Trophoblast cell (in vitro differentiated cells and primary cell): ENCODE measurements at regions not wholly inside any gene's neighbourhood (a gene's known extent, or its start where the extent isn't known, plus 50 kb on each side); places are given as distances from the start of the nearest gene placed in this dataset.
A peak's percentile ranks its signal among the peaks of the same experiment; 100 is the strongest.

Experiments used
- DNase-seq, 2 donors: peaks; one replicate each; pipeline ENCODE4 v3.0.0-alpha.2; 2016
- H2AFZ ChIP-seq: 2 replicates; pipeline ENCODE4 v1.6.1; 2013; ENCODE audit warnings: low read length, moderate library complexity, mild to moderate bottlenecking; ENCODE audit not compliant: insufficient read depth, poor library complexity
- H2AK5ac ChIP-seq: 2 replicates; pipeline ENCODE4 v1.6.1; 2013; ENCODE audit warnings: mild to moderate bottlenecking, low read length
- H2BK120ac ChIP-seq: 2 replicates; pipeline ENCODE4 v1.6.1; 2013; ENCODE audit warnings: low read length, mild to moderate bottlenecking, moderate library complexity; ENCODE audit not compliant: insufficient read depth, poor library complexity
- H2BK12ac ChIP-seq: 2 replicates; pipeline ENCODE4 v1.6.1; 2013; ENCODE audit warnings: mild to moderate bottlenecking, low read length, moderate library complexity
- H2BK5ac ChIP-seq: 2 replicates; pipeline ENCODE4 v1.6.1; 2013; ENCODE audit warnings: low read length, low read depth, moderate library complexity, mild to moderate bottlenecking; ENCODE audit not compliant: poor library complexity
- H3K14ac ChIP-seq: 2 replicates; pipeline ENCODE4 v1.6.1; 2013; ENCODE audit warnings: mild to moderate bottlenecking, low read length
- H3K18ac ChIP-seq: 2 replicates; pipeline ENCODE4 v1.6.1; 2013; ENCODE audit warnings: mild to moderate bottlenecking, low read length
- H3K23ac ChIP-seq: 2 replicates; pipeline ENCODE4 v1.6.1; 2013; ENCODE audit warnings: low read length
- H3K27ac ChIP-seq: 2 replicates; pipeline ENCODE4 v1.5.1; 2013; ENCODE audit warnings: low read depth, mild to moderate bottlenecking, inconsistent platforms, low read length, moderate library complexity
- H3K27me3 ChIP-seq: 2 replicates; pipeline ENCODE4 v1.6.1; 2013; ENCODE audit warnings: inconsistent platforms, mild to moderate bottlenecking, low read length, moderate library complexity; ENCODE audit not compliant: insufficient read depth
- H3K36me3 ChIP-seq, 2 experiments: 1 replicate in 1 of 2; 2 replicates in 1 of 2; pipeline ENCODE4 v1.6.1; 2013; ENCODE audit warnings: low read length in 2 of 2, mild to moderate bottlenecking in 2 of 2, moderate library complexity in 1 of 2; ENCODE audit not compliant: insufficient read depth in 2 of 2, control insufficient read depth in 1 of 2
- H3K4ac ChIP-seq: 2 replicates; pipeline ENCODE4 v1.6.1; 2013; ENCODE audit warnings: low read depth, mild to moderate bottlenecking, low read length, moderate library complexity
- H3K4me1 ChIP-seq, 2 experiments: 1 replicate in 1 of 2; 2 replicates in 1 of 2; pipeline ENCODE4 v1.6.1; 2013; ENCODE audit warnings: low read length in 2 of 2, mild to moderate bottlenecking in 2 of 2, moderate library complexity in 1 of 2; ENCODE audit not compliant: insufficient read depth in 2 of 2, control insufficient read depth in 1 of 2
- H3K4me2 ChIP-seq: 2 replicates; pipeline ENCODE4 v1.6.1; 2013; ENCODE audit warnings: inconsistent platforms, mild to moderate bottlenecking, low read length, moderate library complexity
- H3K4me3 ChIP-seq: 2 replicates; pipeline ENCODE4 v1.5.1; 2013; ENCODE audit warnings: mild to moderate bottlenecking, low read depth, low read length, inconsistent platforms
- H3K79me1 ChIP-seq: one replicate; pipeline ENCODE4 v1.6.1; 2013; ENCODE audit warnings: low read length
- H3K79me2 ChIP-seq: 2 replicates; pipeline ENCODE4 v1.6.1; 2013; ENCODE audit warnings: low read length, mild to moderate bottlenecking; ENCODE audit not compliant: control insufficient read depth, insufficient read depth, poor library complexity
- H3K9ac ChIP-seq: 2 replicates; pipeline ENCODE4 v1.6.1; 2013; ENCODE audit warnings: mild to moderate bottlenecking, low read length
- H3K9me3 ChIP-seq: 2 replicates; pipeline ENCODE4 v1.6.1; 2013; ENCODE audit warnings: low read depth, mild to moderate bottlenecking, control low read depth, inconsistent platforms, low read length; ENCODE audit not compliant: insufficient read depth
- H4K12ac ChIP-seq: 2 replicates; pipeline ENCODE4 v1.6.1; 2013; ENCODE audit warnings: low read depth, mild to moderate bottlenecking, low read length, moderate library complexity
- H4K8ac ChIP-seq: 2 replicates; pipeline ENCODE4 v1.6.1; 2013; ENCODE audit warnings: low read depth, mild to moderate bottlenecking, low read length, moderate library complexity
- H4K91ac ChIP-seq: one replicate; pipeline ENCODE4 v1.6.1; 2013; ENCODE audit warnings: low read depth, mild to moderate bottlenecking, low read length, moderate library complexity
- WGBS: extraction: QIAGEN DNeasy Blood & Tissue Kit; methylation state at CpG from one replicate; pipeline ENCODE4 v1.1.7; 2013; ENCODE audit warnings: missing lambda C conversion rate; ENCODE audit not compliant: insufficient read length, insufficient coverage; ENCODE audit errors: extremely low coverage; 5-methylcytosine and 5-hydroxymethylcytosine counted together

DNA sequence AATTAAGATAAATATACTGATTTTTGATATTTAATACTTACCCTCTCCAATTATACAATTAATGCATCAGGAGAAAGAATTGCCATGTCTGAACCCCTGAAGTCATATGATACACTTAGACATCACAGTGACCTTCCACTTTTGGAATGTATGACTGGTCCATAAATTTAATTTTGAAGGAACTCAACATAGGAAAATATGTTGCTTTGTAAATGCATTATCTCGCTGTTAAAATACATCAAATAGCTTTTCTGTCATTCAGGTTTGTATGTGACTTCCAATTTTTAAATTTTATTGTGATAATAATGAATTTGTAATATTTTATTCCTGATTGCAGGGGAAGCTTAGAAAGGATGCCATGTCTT lies 631.9 kb upstream of the ANKRD30A start:
- Histone ChIP-seq H4K91ac (no peak overlapping the region), H3K14ac (no peak overlapping the region), H3K79me2 (no peaks in the 10 kb centered on the region), H2BK5ac (no peak overlapping the region), H4K8ac (no peak overlapping the region), H4K12ac (no peak overlapping the region), H3K79me1 (peaks cover 8% of the 10 kb centered on the region), H3K4ac (no peak overlapping the region), H3K4me2 (no peak overlapping the region), H2BK12ac (no peak overlapping the region), H3K9me3 (no peaks in the 10 kb centered on the region), H3K27me3 (no peaks in the 10 kb centered on the region), H3K4me3 (no peak overlapping the region), H3K18ac (no peak overlapping the region), H3K23ac (no peak overlapping the region), H3K9ac (no peak overlapping the region), H3K4me1 (peaks cover 3% of the 10 kb centered on the region in 2 experiments), H3K27ac (no peak overlapping the region), H2AFZ (no peak overlapping the region), H2BK120ac (no peak overlapping the region), H2AK5ac (no peak overlapping the region), H3K36me3 (no peaks in the 10 kb centered on the region)
- DNase-seq, result no peak
- no CpG with 5 or more reads among the region's 1 CpG for WGBS

DNA sequence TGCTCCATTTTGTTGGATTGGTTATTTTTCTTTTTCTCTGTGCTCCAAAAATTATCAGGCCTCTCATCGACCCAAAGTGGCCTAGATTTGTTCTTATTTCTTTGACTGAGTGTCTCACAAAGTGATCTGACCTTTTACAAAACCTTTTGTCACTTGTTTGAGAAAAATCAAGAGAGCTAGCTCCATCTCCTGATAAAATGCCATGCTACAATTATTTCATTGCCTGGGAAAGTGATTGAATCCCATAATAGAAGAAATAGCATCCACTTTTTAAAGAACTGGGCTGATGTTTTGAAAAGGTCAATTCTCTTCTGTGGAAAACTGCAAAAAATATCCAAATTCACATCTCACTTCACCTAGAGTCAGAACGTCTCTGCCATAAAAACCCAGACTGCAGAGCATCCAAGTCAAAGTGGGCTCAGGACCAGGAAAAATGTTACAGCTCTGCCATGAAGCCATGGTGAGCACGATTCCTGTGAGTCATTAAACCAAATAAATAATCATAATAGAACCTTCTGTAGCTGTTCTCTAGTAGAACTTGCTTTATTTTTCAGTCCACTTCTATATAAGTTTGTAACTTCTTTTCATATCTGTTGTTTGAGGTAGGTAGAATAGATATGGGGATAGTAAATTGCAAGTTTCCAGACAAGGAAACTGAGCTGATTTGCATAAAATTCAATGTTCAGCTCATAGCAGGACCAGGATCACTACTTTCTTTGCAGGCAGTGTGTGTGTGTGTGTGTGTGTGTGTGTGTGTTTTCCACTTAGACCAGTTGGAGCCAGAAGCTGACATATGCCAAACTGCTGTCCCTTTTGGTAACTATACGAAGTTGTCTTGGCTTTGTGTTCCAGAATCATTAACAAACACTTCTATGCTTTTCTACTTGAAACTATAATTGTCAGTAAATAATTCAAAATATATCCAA lies 632.5 kb upstream of the ANKRD30A start:
- no peak overlapping the region for H4K12ac ChIP-seq
- no peak overlapping the region for H3K18ac ChIP-seq
- no peak for DNase-seq
- H3K27ac ChIP-seq, result no peak overlapping the region
- no peak overlapping the region for H3K4me3 ChIP-seq
- no peak overlapping the region for H4K8ac ChIP-seq
- H4K91ac ChIP-seq, result no peak overlapping the region
- H3K9me3 ChIP-seq, result no peaks in the 10 kb centered on the region
- no peak overlapping the region for H2AFZ ChIP-seq
- H2BK5ac ChIP-seq, result no peak overlapping the region
- H3K79me1 ChIP-seq, result peaks cover 8% of the 10 kb centered on the region
- H3K14ac ChIP-seq, result no peak overlapping the region
- H3K4me1 ChIP-seq, result peaks cover 3% of the 10 kb centered on the region in 2 experiments
- H3K79me2 ChIP-seq, result no peaks in the 10 kb centered on the region
- no peak overlapping the region for H2BK12ac ChIP-seq
- H2BK120ac ChIP-seq, result no peak overlapping the region
- no peaks in the 10 kb centered on the region for H3K27me3 ChIP-seq
- H2AK5ac ChIP-seq, result no peak overlapping the region
- no CpG with 5 or more reads among the region's 4 CpGs for WGBS
- no peak overlapping the region for H3K9ac ChIP-seq
- no peak overlapping the region for H3K4me2 ChIP-seq
- no peak overlapping the region for H3K23ac ChIP-seq
- no peak overlapping the region for H3K4ac ChIP-seq
- H3K36me3 ChIP-seq, result no peaks in the 10 kb centered on the region

DNA sequence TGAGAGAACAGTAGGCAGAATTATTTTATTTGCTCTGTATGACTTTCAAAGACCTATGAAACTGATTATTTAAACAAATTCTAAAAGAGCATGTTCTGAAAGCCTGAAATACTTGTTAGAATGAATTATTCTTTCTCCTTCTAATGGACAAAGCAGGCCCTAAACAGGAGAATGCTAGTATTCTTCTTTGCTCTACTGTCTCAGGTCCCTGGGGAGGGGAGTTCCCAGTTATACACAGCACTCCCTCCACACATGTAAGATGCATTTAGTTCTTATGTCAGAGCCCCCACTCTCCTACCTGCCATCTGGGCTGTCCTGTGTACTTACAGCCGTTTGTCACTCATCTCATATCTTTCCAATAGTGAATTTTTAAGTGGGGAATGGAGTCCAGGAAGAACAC lies 633.5 kb upstream of the ANKRD30A start:
- WGBS, result no CpG with 5 or more reads among the region's 1 CpG
- H3K14ac ChIP-seq, result peak overlapping the region; percentile 44
- peaks cover 8% of the 10 kb centered on the region for H3K79me1 ChIP-seq
- H3K4me3 ChIP-seq, result no peak overlapping the region
- peak overlapping the region; percentile 68 for H4K91ac ChIP-seq
- peaks cover 3% of the 10 kb centered on the region in 2 experiments for H3K4me1 ChIP-seq
- H3K79me2 ChIP-seq, result no peaks in the 10 kb centered on the region
- H3K27me3 ChIP-seq, result no peaks in the 10 kb centered on the region
- H2AFZ ChIP-seq, result no peak overlapping the region
- H3K36me3 ChIP-seq, result no peaks in the 10 kb centered on the region
- H4K8ac ChIP-seq, result no peak overlapping the region
- no peak for DNase-seq
- H2BK5ac ChIP-seq, result no peak overlapping the region
- H4K12ac ChIP-seq, result no peak overlapping the region
- no peak overlapping the region for H3K23ac ChIP-seq
- H3K4me2 ChIP-seq, result no peak overlapping the region
- no peak overlapping the region for H3K4ac ChIP-seq
- peak overlapping the region; percentile 22 for H2BK120ac ChIP-seq
- no peaks in the 10 kb centered on the region for H3K9me3 ChIP-seq
- H3K27ac ChIP-seq, result no peak overlapping the region
- no peak overlapping the region for H2AK5ac ChIP-seq
- no peak overlapping the region for H3K18ac ChIP-seq
- peak overlapping the region; percentile 80 for H2BK12ac ChIP-seq
- H3K9ac ChIP-seq, result no peak overlapping the region

DNA sequence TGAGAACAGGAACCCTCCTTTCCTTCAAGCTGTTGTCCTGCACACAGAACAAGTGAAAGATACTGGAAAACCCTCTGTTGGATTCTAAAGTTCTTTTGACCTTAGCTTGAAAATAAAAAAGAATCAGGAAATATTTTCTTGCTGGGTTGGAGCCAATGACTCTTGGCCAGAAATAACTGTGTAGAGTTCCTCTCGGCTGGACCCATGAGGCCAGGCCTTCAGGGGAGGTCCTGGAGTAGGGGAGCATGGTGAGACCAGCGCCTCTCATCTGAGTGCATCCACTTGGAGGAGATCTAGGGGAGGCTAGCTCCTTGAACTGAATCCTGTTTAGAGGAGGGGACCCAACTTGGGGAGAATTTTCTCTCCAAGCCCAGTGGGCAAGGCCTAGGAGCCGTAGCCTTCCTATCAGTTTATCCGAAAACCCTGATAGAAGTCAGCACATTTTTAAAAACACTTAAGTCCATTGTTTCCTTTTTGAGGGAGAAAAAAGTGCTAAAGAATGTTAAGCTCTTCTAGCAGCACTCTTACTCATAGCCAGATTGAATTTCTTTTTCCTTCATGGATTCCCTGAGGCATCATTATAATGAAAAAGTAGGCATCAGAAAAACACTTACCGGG lies 635.7 kb upstream of the ANKRD30A start:
- DNase-seq, result no peak
- H3K9me3 ChIP-seq, result no peaks in the 10 kb centered on the region
- H2AFZ ChIP-seq, result no peak overlapping the region
- no peaks in the 10 kb centered on the region for H3K36me3 ChIP-seq
- no peak overlapping the region for H4K8ac ChIP-seq
- no peak overlapping the region for H3K4ac ChIP-seq
- H3K4me3 ChIP-seq, result no peak overlapping the region
- peak overlapping the region; percentile 13 for H3K14ac ChIP-seq
- H3K23ac ChIP-seq, result no peak overlapping the region
- no peaks in the 10 kb centered on the region for H3K27me3 ChIP-seq
- no peaks in the 10 kb centered on the region for H3K79me2 ChIP-seq
- peak overlapping the region; percentile 36 for H2BK120ac ChIP-seq
- H4K91ac ChIP-seq, result peak overlapping the region; percentile 39
- peak overlapping the region; percentile 14 for H2BK5ac ChIP-seq
- H3K79me1 ChIP-seq, result peaks cover 8% of the 10 kb centered on the region
- H2AK5ac ChIP-seq, result no peak overlapping the region
- H4K12ac ChIP-seq, result no peak overlapping the region
- WGBS, result no CpG with 5 or more reads among the region's 5 CpGs
- H3K4me1 ChIP-seq, result peaks cover 3% of the 10 kb centered on the region in 2 experiments
- H3K4me2 ChIP-seq, result no peak overlapping the region
- H3K27ac ChIP-seq, result peak overlapping the region; percentile 68
- H3K18ac ChIP-seq, result no peak overlapping the region
- H3K9ac ChIP-seq, result no peak overlapping the region
- peak overlapping the region; percentile 51 for H2BK12ac ChIP-seq
